B cell (primary cell): ENCODE measurements at regions not wholly inside any gene's neighbourhood (a gene's known extent, or its start where the extent isn't known, plus 50 kb on each side); places are given as distances from the start of the nearest gene placed in this dataset.

Experiments used
- CTCF ChIP-seq: fragments of 200-600 bp; IDR thresholded peaks from one replicate; pipeline ENCODE4 v1.8.0; 2022; ENCODE audit warnings: antibody characterized with exemption, mild to moderate bottlenecking
- EZH2 ChIP-seq: IDR thresholded peaks from 2 replicates; pipeline ENCODE4 v1.6.1; 2012; ENCODE audit warnings: borderline replicate concordance, low read depth, mild to moderate bottlenecking, moderate library complexity, low read length; ENCODE audit not compliant: insufficient read depth, poor library complexity, severe bottlenecking

GRCh38 chr2:103738606-103739005 lies 976.8 kb downstream of the TMEM182 start:
- no peak for TF ChIP-seq CTCF
- no peak for TF ChIP-seq EZH2
